Activated effector memory CD4-positive, alpha-beta T cell treated with anti-CD3 and anti-CD28 coated beads, Interleukin-2, amount 50 U/mL, for 16 hours (primary cell): ENCODE measurements at regions not wholly inside any gene's neighbourhood (a gene's known extent, or its start where the extent isn't known, plus 50 kb on each side); places are given as distances from the start of the nearest gene placed in this dataset.

Experiments
- DNase-seq: peaks from one replicate; pipeline ENCODE4 v3.0.0-alpha.2; 2020

- DNase-seq, result no peak
Measured at GRCh38 chr1:229073251-229073650, 197.7 kb upstream of the RAB4A start.

- DNase-seq, result no peak
Measured at GRCh38 chr1:229075217-229075616, 195.7 kb upstream of the RAB4A start.

GRCh38 chr1:229075716-229076115, 195.2 kb upstream of the RAB4A start:
- no peak for DNase-seq

DNA sequence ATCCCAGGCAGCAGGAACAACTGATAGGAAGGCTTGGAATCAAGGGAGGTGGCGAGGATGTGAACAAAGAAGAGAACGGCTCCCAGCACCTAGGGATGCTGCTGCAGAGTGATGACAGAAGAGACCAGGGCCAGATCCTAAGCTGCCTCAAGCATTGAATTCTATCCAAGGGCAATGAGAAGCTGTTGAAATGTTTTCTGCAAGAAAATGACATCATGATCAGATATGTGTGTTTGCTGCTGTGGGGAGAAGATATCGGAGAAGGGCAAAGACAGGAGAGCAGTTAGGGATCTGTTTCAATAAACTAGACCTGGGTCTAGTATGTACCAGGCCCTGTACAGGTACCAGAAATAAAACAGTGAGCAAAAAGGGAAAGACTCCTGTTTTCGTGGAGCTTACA, 194.7 kb upstream of the RAB4A start:
- DNase-seq, result no peak

GRCh38 chr1:229079016-229079595, 191.8 kb upstream of the RAB4A start:
- DNase-seq, result no peak

GRCh38 chr1:229080361-229080760, 190.6 kb upstream of the RAB4A start:
- DNase-seq, result no peak

- DNase-seq, result no peak
Measured at GRCh38 chr1:229085291-229085690, 185.6 kb upstream of the RAB4A start.

GRCh38 chr1:229086091-229086490, 184.8 kb upstream of the RAB4A start:
- no peak for DNase-seq

DNA sequence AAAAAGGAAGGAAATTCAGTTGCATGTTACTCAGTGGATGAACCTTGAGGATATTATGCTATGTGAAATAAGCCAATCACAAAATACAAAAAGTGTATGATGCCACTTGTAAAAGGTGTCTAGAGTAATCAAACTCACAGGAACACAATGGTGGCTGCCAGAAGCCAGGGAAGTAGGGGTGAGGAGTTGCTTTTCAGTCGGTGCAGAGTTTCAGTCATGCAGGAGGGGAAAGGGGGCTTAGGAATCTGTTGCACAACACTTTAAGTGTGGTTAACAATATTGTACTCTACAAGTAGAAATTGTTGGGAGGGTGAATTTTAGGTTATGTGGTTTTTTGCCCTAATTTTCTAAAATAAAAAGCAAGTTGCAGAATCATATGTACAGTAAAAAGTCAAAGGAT, 184.2 kb upstream of the RAB4A start:
- no peak for DNase-seq

DNA sequence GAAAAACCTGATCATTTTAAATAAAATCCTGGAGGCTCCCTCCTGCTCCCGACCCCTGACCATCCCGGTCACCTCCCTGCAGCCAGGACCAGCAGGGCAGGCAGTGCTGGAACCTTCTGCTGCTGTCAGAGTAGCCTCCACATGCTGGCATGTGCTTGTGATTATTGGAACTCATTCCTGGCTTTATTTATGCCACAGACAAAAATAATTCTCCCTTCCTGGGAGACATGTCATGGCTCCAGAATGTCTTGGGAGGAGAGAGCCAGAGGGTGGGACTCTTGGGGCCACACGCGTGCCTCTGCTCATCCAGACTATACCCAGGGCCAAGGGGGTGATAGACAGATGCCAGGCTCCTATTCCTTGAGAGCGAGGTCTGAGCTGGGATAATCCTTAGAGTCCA, 183.6 kb upstream of the RAB4A start:
- no peak for DNase-seq

- DNase-seq, result no peak
Measured at GRCh38 chr1:229087906-229088305, 183.0 kb upstream of the RAB4A start.

DNA sequence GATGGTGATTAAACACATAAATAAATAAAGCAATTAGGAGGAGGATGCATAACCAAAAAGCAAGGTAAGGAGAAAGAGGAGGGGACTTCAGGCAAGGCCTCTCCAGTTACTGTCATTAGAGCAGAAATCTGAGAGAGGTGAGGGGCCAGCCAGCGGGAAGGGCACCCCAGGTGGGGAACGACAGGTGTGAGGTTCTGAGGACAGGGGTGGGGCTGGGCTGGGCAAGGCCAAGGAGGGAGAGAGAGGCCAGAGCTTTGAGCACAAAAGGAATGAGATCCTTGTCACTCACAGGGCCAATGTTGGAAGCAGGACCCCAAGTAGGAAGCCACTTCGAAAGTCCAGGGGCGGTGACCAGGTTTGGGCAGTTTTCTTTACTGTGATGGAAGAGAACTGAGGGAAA, 182.2 kb upstream of the RAB4A start:
- DNase-seq, result no peak

DNA sequence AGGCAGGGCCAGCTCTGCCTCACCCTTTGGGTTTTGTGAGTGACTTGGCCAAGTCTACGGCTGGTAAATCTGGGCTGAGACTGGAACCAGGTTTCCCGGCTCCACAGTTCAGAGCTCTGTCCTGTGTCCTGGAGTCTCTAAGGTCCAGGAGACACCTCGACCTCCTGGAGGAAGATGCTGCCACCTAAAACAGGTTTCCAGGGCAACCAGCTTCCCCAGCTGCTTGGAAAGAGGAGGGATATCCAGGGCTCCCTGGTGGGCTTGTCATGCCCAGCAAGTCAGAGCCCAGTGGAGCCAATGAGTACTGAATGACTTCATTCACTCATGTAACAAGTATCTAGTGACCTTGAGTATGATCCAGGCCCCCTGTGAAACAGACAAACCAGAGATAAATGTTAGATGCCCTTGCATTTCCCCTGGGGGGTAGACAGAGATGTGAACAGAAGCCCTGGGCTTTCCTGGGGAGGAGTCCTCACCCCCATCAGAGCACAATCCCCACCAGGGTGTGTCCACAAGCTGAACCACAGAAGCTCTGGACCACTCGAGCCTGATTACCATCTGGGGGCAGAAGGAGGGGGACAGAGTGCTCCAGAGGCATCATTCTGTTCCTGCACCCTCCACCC, 181.2 kb upstream of the RAB4A start:
- DNase-seq, result no peak

- DNase-seq, result no peak
Measured at GRCh38 chr1:229091721-229092136, 179.2 kb upstream of the RAB4A start.

DNA sequence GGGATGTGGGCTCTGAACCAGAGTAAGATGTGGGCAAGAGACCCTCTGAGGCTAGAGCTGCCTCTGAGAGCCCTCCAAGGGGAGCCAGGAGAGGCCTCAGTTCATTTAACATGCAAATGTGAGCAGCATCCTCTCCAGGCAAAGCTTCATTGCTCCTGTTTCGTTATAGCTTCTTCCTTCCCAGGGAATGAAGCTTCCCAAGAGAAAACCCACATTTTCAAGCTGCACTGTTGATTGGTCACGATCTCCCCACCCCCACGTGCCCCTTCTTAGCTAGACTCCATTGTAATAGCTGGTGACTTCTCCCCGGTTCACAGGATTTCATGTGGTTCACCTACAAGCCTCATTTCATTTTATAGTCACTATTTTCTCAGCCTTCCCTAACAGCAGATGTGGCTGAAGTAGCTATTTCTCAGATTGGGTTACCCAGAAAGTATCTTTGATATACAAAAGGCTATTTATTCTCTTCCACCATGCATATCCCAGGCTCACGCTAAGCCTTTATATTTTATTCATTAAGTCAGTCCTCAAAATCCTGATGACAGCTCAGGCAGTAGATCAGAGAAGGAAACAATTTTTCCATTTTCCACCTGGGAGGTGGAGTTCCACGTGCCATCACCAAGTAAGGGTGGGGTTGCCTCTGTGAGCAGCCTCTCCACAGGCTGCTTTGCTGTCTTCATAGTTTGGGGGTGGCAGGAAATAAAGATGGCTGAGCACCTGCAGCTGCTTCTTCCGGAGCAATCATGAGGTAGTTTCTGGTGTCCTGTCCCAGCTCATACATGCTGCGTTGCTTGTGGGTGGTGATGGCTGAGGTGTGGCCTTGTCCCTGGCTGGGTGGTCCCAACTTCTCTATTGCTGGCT, 178.3 kb upstream of the RAB4A start:
- DNase-seq, result no peak

DNA sequence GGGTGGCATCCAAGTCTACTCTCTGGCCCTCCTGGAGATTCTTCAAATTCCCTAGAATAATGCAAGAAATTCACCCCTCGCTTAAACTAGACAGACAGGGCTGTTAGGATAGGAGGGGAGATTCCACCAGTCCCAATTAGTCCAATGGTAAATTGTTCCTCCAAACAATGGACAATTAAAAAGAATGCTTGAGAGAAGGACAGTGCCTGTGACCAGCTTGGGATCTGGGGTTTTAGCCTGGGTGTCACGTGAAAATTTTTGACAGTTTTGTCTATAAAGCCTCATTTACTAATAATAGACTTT, 177.7 kb upstream of the RAB4A start:
- no peak for DNase-seq

DNA sequence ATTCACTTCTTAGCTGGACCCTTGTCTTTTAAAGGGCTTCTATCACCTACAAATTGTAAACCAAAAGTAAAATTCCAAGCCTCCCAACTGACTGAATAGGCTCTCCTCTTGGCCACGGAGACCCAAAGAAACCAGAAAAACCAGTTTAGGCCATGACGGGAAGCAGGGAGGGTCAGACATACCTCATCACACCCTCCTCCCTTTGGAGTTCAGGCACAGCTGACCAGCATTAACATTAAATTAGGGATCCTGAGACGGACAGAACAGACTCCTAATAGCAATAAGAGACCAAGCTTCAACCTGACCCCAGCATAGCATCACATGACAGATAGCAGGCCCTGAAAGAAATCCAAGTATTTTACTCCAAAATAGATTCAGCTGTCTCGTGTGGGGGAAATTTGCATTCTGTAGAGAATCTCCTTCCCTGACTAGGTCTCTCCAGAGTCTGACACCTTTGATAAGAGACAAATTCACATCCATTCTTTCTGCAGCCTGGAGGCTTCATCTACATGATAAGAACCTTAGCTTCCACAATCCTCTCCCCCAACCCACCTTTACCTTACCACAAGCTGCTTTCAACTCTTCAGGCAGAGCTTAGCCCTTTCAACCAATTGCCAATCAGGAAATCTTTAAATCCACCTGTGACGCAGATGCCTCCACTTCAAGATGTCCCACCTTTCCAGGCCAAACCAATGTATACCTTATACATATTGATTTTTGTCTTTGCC, 177.1 kb upstream of the RAB4A start:
- DNase-seq, result no peak

DNA sequence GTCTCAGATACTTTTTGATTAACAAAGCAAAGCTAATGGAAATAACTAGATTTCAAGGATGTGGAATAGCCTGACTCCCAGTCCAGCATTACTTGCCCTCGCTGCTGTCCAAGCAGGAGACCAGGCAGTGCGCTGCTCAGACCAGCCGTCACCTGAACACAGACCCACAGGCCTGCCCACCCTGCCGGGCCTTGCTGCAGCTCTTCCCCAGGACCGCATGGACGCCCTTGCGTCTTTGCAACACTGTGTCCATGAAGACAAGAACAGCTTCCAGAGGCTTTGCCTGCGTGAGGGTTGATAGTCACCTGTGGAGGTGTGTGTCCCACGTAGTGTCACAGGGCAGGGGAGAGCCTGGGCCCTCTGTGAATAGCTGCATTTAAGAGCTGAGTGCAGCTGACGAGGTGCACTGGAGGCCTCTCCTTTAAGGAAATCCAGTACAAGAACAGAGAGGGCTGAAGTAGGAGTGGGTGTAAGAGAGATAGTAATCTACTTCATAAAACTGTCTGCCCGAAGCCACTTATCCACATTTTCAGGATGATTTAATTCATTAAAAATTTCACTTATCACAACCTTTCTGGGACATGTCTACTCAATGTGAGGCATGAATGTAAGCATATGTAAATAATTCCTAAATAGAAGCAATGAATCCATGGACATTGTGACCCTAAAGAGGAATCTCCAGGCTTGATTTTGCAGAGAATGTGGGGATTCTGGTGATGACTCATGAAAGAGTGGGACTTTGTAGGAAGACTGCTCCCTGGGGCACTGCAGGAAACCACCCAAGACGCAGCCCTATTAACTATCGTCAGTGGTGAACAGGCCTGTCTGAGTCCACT, 176.2 kb upstream of the RAB4A start:
- no peak for DNase-seq

- no peak for DNase-seq
Measured at GRCh38 chr1:229095325-229095724, 175.6 kb upstream of the RAB4A start.

- DNase-seq, result no peak
Measured at GRCh38 chr1:229097356-229097755, 173.6 kb upstream of the RAB4A start.

DNA sequence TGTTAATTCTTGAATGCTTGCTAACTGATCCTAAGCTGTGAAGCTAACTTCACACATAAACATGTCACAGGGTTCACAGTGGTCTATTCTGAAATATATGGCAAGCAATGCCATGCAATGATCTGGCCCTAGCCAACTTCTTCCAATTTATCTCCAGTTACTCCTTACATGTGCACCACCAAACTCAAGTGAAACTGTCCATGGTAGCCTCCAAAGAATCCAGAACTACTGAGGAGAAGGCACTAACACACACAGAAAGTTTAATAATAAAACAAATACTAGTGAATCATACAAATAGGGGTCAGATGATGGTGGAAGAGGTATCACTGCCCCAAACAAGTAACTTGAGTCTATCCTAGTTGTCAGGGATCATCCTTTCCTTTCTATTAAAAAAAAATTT, 172.6 kb upstream of the RAB4A start:
- no peak for DNase-seq

DNA sequence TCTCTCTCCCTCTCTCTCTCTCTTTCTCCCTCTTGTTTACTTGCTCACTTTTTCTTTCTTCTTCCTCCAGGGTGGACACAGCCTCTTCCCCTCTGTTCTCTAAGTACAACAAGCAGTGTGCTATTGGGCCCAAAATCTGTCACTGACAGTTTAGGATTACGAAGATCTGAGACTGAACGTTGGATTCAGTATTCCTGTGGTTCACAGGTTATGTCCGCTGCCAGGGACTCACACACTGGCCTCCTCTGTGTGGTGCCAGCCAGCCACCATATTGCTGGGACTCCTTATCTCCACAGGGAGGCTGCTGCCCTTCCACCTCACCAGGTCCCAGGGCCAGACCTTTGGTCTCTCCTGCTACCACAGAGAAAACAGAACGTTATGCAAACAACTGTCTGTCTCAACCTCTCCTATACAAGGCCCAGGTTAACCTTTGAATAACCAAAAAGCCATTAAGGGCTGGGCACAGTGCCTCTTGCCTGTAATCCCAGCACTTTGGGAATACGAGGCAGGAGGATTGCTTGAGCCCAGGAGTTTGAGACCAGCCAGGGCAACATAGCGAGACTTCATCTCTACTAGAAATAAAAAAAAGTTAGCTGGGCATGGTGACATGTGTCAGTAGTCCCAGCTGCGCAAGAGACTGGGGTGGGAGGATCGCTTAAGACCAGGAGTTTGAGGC, 171.9 kb upstream of the RAB4A start:
- DNase-seq, result no peak
